GM21619 (cell line): ENCODE measurements at regions not wholly inside any gene's neighbourhood (a gene's known extent, or its start where the extent isn't known, plus 50 kb on each side); places are given as distances from the start of the nearest gene placed in this dataset.

Experiments
- ATAC-seq: cut with Tn5 transposase; IDR thresholded peaks from one replicate; pipeline ENCODE4 v1.9.1; 2021; ENCODE audit not compliant: unreplicated experiment

DNA sequence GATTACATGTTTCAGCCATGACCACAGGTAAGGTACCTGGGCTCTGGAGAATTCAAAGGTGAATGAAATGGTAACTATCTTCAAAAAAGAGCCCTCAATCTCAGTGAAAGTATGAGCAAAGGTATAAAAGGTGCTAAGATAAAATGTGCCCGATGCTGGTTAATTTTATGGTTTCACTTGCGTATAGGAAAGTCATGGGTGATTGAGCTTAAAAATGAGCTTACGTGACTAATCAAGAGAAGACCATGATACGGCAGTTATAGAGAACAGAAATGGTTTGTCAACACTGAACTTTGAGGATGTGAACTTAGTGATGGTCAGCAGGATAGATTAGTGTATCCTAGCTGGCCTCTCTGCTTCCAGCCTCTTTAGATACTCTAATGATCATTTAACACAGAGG, 320.1 kb downstream of the DEPDC1B start:
- ATAC-seq, result no peak

- no peak for ATAC-seq
Measured at GRCh38 chr5:60377826-60378225, 322.1 kb downstream of the DEPDC1B start.

DNA sequence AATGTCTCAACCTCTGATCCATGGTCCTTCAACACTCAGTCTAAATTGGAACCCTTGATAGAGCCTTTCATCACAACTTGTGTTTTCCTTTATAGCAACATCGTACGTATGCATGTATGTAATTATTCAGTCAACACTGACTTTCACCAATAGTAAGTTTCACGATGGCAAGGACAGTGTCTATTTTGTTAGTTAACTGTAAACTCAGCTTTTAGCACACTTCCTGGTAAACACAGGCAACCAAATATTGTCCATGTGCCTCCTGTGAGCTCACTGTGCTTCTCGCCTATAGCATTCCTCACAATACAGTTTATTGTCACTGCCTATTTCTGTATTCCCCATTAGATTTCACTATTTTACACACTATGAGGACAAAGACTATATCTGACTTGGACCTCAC, 323.1 kb downstream of the DEPDC1B start:
- ATAC-seq, result no peak

- ATAC-seq, result no peak
Measured at GRCh38 chr5:60374409-60374808, 325.6 kb downstream of the DEPDC1B start.

DNA sequence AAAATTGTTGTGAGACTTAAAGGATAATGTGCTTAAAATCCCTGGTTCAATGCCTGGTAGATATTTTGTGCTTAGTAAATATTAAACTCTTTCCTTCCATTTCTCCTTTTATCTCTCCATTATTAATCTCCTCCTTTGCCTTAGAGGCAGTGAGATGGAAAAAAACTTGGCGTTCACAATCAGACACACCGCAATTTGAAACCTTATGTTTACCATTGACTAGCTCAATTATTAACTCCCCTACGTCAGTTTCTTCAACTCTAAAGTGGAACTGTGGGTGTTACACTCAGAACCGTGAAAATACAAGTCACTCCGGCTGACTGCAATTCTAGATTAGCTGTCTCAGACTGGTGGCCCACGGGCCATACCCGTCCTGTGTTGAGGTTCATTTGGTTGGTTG, 327.2 kb downstream of the DEPDC1B start:
- no peak for ATAC-seq

DNA sequence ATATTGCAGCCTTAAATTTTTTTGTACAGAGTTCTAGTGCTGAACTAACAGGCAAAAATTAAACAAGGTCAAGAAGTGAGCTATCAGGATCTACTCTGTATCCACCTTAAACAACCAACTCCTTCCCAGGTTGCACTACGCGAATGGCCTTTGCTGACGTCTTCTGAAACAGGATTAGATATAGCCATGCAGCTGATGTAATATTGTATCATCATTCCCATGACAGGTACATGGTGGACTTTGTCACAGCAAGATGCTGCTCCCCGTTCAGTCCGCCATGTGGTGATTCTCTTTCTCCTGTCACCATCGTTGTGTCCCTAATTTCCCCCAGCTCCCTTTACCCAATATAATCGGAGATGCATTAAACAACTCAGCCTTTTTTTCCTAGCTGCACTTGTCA, 328.9 kb downstream of the DEPDC1B start:
- no peak for ATAC-seq

- no peak for ATAC-seq
Measured at GRCh38 chr5:60370508-60370907, 329.5 kb downstream of the DEPDC1B start.

GRCh38 chr5:60369391-60369790, 330.6 kb downstream of the DEPDC1B start:
- ATAC-seq, result no peak

GRCh38 chr5:60368100-60368499, 331.9 kb downstream of the DEPDC1B start:
- ATAC-seq, result no peak

GRCh38 chr5:60366489-60366888, 333.5 kb downstream of the DEPDC1B start:
- ATAC-seq, result no peak

DNA sequence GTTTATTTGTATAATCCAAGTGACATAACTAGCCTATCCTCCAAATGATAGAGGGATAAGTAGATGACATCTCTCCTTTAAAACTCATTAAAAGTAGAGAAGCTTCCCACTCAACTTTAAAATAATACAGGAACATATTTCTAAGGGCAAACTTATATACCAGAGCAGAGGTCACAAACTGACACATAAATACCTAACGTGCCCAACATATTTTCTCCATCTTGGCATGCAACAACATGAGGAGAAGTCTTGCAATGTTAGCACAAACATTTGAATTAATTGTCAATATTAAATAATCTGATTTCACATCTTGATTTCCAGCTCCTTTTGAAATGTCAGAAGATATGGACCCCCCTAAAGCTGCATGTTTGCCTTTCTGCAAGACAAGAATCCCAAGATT, 335.0 kb downstream of the DEPDC1B start:
- no peak for ATAC-seq

- no peak for ATAC-seq
Measured at GRCh38 chr5:60362158-60362557, 337.8 kb downstream of the DEPDC1B start.

GRCh38 chr5:60360355-60360754, 339.6 kb downstream of the DEPDC1B start:
- ATAC-seq, result no peak

DNA sequence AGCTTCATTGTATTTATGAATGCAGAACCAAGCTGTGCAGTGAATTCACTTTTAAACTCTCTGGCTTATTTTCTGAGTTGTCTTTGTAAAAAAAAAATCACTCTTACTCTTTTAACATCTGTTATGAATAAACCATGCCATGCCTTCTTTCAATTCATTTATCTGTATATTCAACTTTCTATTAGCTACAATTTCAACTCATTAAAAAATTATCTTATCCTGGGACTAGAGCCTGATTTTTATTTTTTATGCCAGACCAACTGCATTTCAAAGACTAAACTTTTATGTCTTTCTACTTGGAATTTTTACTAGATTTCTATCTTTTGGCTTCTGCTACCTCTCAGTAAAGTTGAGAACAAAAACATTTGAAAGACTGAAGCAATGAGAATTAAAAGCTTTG, 342.7 kb downstream of the DEPDC1B start:
- no peak for ATAC-seq

DNA sequence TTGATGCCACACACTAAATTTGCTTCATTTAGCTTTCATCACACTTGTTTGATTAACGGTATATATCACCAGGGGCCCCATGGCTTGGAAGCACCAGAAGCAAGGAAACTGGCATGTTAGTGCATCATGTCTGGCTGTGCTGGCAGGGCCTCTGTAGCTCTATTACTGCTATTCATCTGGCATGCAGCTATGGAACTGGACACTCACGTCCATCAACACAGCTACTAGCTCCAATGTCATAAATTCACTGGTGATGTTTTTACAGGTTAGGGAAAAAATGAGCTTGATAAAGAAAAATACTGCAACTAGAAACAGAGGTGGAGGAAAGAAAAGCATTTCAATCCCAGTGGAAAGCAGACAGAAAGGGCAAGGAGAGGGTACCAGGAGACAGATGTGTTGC, 343.2 kb downstream of the DEPDC1B start:
- no peak for ATAC-seq

DNA sequence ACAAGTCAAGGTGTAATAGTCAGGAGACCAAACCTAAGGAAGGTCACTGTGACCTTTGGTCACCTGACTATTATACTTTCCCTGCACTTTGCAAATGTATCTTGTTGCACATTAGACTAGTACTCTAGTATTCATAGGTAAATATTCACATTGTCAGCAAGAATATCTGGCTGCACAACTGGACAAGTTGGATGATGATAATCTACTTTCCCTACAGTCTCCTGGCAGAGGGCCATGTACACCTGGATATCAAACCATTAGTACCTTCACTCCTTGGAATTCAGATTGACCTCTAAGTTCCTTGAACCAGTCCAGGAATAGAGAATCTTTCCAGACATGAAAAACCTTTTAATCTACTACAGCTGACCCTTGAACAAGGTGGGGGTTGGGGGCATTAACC, 344.8 kb downstream of the DEPDC1B start:
- ATAC-seq, result no peak

- no peak for ATAC-seq
Measured at GRCh38 chr5:60354311-60354710, 345.7 kb downstream of the DEPDC1B start.

GRCh38 chr5:60352992-60353599, 346.9 kb downstream of the DEPDC1B start:
- ATAC-seq, result no peak

- no peak for ATAC-seq
Measured at GRCh38 chr5:60350794-60351193, 349.2 kb downstream of the DEPDC1B start.

GRCh38 chr5:60349891-60350415, 350.0 kb downstream of the DEPDC1B start:
- no peak for ATAC-seq

- no peak for ATAC-seq
Measured at GRCh38 chr5:60346393-60346792, 353.6 kb downstream of the DEPDC1B start.

DNA sequence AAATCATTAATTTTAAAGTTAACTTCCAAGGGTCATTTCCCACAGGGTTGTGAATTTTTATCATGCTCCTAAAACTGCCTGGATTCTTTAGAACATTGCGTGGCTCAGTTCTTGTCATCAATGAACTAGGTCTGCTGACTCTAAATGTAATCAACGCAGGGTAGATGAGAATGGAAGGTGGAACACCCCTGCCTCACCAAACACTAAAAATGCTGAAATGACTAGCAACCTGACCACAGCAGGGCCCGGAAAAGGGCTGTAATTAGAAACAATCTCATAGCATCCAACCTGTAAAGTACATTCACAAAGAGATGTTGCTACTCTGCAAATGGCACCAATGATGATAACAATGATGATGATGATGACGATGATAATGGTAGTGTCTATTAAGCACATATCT, 356.9 kb downstream of the DEPDC1B start:
- no peak for ATAC-seq

DNA sequence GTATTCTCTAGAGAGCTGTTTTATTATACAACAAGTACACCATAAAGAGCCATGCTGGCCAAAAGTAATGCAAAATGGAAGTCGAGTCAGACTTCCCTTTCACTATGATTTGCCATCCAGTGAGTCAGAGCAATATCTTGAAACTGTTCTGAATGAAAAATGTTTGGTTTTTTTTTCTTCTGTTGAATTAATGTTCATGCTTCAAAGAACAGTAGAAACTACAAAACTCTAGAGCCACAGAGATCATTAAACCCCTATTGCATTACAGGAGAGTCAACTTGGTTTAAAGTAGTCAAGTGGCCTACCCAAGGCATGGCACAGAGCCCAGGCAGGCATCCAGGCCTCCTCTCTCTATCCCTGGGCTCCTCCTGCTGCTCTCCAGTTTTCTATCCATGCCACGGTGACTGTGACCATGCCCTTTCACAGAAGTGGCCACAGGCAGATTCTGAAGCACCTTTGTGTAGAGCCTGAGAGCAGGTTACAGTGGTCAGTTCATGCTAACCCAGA, 358.9 kb downstream of the DEPDC1B start:
- ATAC-seq, result peak; percentile 60
